Adipocyte (in vitro differentiated cells): ENCODE measurements at regions not wholly inside any gene's neighbourhood (a gene's known extent, or its start where the extent isn't known, plus 50 kb on each side); places are given as distances from the start of the nearest gene placed in this dataset.
A peak's percentile ranks its signal among the peaks of the same experiment; 100 is the strongest.
"Not testable (repeated sequence)": the region's sequence is repeated elsewhere in the genome, so short reads cannot be mapped to it uniquely, and the experiment has no call there.

Experiments
- DNase-seq: peaks from one replicate; pipeline ENCODE4 v3.0.0-alpha.2; 2015; ENCODE audit warnings: low read depth
- H3K27me3 ChIP-seq: replicated peaks from 2 replicates; pipeline ENCODE4 v1.7.0; 2013; ENCODE audit warnings: mild to moderate bottlenecking, low read length, moderate library complexity; ENCODE audit not compliant: control insufficient read depth, insufficient read depth
- H3K36me3 ChIP-seq: 2 replicates; pipeline ENCODE4 v1.7.0; 2013; ENCODE audit warnings: low read length, mild to moderate bottlenecking, moderate library complexity; ENCODE audit not compliant: control insufficient read depth, insufficient read depth, severe bottlenecking
- H3K4me1 ChIP-seq: 2 replicates; pipeline ENCODE4 v1.7.0; 2013; ENCODE audit warnings: mild to moderate bottlenecking, low read length, moderate library complexity; ENCODE audit not compliant: control insufficient read depth, insufficient read depth
- H3K4me3 ChIP-seq: 2 replicates; pipeline ENCODE4 v1.7.0; 2013; ENCODE audit warnings: mild to moderate bottlenecking, low read length, moderate library complexity
- H3K9ac ChIP-seq: 2 replicates; pipeline ENCODE4 v1.7.0; 2013; ENCODE audit warnings: mild to moderate bottlenecking, low read length, moderate library complexity
- H3K9me3 ChIP-seq: 2 replicates; pipeline ENCODE4 v1.7.0; 2013; ENCODE audit warnings: mild to moderate bottlenecking, low read length, moderate library complexity; ENCODE audit not compliant: control insufficient read depth

DNA sequence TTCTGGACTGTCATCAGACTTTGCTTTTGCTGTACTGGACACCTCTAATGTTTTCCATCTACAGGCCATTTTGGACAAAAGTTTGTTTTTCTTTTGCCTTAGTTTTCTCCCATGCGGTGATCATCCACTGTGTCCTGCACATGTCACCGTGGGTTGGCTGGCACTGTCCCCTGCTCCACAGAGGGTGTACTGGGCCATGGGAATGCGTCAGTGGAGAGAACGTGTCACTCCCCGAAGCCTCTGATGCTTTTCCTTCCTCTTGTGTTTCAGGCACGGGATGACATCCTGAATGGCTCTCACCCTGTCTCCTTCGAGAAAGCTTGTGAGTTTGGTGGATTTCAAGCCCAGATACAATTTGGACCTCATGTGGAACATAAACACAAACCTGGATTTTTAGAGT is 385.0 kb upstream of the TPM1 start:
- H3K9ac ChIP-seq, H3K9me3 ChIP-seq, H3K27me3 ChIP-seq, H3K4me3 ChIP-seq, DNase-seq, H3K4me1 ChIP-seq: not testable (repeated sequence)
- peaks cover 82% of the 10 kb centered on the region for H3K36me3 ChIP-seq

DNA sequence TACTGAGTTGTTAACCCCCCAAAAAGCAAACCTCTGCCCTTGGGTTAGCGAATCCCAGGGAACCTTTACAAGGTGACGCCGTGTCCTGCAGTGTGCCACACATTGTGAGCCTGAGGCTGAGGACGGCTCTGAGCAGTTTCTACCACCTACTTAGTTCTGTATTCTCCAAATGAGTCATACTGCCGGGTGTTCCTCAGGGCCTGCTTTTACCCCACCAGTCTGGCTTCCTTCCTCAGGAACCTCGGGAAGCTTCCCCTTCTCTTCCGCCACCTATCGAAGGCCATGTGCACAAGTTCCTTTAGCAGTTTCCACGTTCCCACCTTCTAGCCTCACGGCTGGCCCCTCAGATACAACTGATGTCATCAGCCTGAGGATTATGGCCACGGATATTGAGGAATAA is 384.0 kb upstream of the TPM1 start:
- Histone ChIP-seq H3K36me3 (peaks cover 72% of the 10 kb centered on the region), H3K4me1 (no peaks in the 10 kb centered on the region), H3K4me3 (no peak overlapping the region), H3K9me3 (no peaks in the 10 kb centered on the region), H3K27me3 (no peaks in the 10 kb centered on the region), H3K9ac (no peak overlapping the region)
- no peak for DNase-seq

DNA sequence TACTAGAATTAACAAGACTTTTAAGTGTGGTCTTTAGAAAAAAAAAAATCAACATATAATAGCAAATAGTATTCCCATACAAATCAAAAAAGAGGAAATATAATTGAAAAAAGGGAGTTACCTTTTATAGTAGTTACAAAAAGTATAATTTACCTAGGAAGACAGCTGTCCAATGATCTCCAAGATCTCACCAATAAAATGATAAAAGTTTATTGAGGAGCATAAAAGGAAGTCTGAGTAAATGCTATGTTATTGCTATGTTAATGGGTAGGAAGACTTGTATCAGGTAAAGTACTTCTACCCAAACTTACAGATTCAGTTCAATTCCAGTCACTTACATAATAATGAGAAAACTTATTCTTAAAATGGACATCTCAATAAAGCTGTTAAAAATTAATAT is 379.0 kb upstream of the TPM1 start:
- Histone ChIP-seq H3K27me3 (no peaks in the 10 kb centered on the region), H3K9ac (no peak overlapping the region), H3K36me3 (peaks cover 40% of the 10 kb centered on the region), H3K4me3 (no peak overlapping the region), H3K4me1 (peaks cover 14% of the 10 kb centered on the region), H3K9me3 (no peaks in the 10 kb centered on the region)
- DNase-seq, result no peak

DNA sequence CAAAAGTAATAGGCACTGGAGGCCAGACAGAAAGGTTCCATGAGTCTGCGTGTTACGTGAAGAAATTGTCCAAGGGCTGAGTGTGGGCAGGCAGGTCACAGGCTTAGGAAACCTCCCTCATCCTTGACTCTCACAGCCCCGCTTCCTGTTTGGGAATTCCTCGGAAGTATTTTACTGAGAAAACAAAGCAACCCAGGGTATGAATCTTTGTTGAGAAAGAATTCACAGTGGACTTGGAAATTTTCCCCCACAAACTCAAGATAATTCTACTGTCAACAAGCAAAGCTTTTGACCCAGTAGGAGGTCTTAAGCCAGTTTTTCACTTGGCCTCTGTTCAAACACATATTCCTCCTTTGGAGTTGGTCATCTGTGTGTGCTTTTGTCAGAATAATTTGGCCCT is 377.1 kb upstream of the TPM1 start:
- Histone ChIP-seq H3K27me3 (no peaks in the 10 kb centered on the region), H3K9me3 (peaks cover under 1% of the 10 kb centered on the region), H3K36me3 (peaks cover 38% of the 10 kb centered on the region), H3K9ac (no peak overlapping the region), H3K4me3 (no peak overlapping the region), H3K4me1 (peaks cover 21% of the 10 kb centered on the region)
- no peak for DNase-seq

DNA sequence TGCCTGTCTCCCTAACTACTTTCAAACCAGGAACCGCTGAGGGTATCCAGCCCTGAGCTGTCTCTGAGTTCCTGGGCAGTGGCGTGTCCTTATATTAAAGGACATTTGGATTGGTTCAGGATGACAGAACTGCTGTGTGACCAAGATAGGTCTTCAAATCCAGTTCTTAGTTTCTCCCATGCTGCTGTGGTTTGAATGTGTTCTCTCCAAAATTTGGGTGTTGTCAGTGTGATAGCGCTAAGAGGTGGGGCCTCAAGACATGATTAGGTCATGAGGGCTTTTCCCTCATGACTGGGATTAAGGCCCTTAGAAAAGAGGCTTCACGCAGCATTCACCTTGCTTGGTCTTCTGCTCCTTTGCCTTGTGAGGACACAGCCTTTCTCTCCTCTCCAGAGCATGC is 376.5 kb upstream of the TPM1 start:
- peaks cover 38% of the 10 kb centered on the region for H3K36me3 ChIP-seq
- H3K9ac ChIP-seq, result no peak overlapping the region
- no peak for DNase-seq
- peaks cover 6% of the 10 kb centered on the region for H3K9me3 ChIP-seq
- H3K4me1 ChIP-seq, result peaks cover 21% of the 10 kb centered on the region
- H3K27me3 ChIP-seq, result no peaks in the 10 kb centered on the region
- no peak overlapping the region for H3K4me3 ChIP-seq

DNA sequence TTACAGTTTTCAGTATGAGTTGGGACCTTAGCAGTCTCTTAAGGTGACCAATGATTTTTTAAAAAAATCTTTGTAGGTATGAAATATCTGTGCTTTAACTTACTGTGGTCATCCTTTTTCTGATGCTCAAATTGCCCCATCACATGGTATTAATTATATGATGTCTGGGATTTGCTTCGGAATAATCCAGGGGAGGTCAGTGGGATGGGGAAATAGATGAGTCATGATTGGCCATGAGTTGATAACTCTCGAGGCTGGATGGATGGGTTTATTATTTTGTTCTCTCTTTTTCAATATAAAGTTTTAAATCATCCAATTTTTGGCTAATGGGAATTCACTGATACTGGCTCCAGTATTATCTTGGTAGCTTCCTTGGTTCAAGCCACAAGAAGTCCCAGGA is 370.3 kb upstream of the TPM1 start:
- Histone ChIP-seq H3K4me1 (peaks cover 18% of the 10 kb centered on the region), H3K9ac (no peak overlapping the region), H3K9me3 (peaks cover 6% of the 10 kb centered on the region), H3K36me3 (peaks cover 74% of the 10 kb centered on the region), H3K4me3 (peak overlapping the region; percentile 11), H3K27me3 (no peaks in the 10 kb centered on the region)
- peak; percentile 57 for DNase-seq

DNA sequence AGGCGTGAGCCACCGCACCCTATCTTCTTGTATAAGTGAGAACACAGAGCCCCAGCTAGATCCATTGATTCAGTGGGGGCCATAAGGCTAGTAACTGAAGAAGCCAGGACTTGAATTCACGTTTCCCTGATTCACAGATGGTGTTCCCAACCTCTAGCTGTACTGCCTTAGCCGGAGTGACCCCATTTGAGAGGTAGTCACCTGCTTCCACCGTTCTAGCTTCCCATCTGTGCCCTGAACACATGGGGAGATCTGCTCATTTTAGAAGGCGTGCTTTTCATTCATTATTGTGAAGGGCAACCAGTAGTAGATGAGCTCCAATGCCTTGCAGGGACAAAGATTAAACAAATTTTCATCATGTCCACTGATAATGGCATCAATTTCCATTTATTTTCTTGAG is 365.7 kb upstream of the TPM1 start:
- Histone ChIP-seq H3K27me3 (no peaks in the 10 kb centered on the region), H3K36me3 (peaks cover 85% of the 10 kb centered on the region), H3K4me3 (no peak overlapping the region), H3K4me1 (peaks cover 9% of the 10 kb centered on the region), H3K9ac (no peak overlapping the region), H3K9me3 (no peaks in the 10 kb centered on the region)
- DNase-seq, result no peak

DNA sequence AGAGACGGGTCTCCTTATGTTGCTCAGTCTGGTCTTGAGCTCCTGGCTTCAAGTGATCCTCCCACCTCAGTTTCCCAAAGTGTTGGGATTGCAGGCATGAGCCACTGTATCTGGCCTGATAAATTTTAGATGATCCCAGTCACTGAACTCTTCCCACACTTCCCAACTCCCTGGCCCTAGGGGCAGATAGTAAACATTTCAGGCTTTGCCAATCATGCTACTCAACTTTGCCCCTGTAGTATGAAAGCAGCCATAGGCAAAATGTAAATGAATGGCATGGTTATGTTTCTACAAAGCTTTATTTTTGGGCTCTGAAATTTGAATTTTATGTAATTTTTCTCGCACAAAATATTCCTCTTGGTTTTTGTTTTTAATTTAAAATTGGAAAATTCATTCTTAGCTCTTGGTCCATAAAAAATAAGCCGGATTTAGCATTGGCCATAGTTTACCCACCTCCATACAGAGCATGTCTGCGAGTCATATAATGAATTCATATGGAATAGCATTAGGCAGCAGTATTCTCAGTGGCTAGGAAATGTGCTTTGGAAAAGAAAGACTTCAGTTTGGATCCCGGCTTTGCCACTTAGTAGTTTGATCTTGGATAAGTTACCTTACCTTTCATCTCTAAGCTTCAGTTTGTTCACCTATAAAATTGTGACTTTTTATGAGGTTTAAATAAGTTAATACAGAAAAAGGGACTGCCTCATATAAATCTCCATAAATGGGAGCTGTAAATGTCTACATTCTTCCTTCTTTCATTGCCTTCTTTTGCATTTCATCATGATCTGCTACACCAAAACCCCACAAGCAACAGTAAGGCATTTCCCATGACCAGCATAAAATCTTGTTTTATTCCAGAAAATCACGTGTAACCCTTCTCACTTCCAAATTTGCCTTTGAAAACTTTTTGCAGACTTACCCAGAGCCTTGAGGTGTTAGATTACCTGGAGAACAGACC is 360.3 kb upstream of the TPM1 start:
- H3K36me3 ChIP-seq, result peaks cover 81% of the 10 kb centered on the region
- H3K9ac ChIP-seq, result no peak overlapping the region
- H3K4me1 ChIP-seq, result no peaks in the 10 kb centered on the region
- no peak for DNase-seq
- no peaks in the 10 kb centered on the region for H3K27me3 ChIP-seq
- no peaks in the 10 kb centered on the region for H3K9me3 ChIP-seq
- no peak overlapping the region for H3K4me3 ChIP-seq

DNA sequence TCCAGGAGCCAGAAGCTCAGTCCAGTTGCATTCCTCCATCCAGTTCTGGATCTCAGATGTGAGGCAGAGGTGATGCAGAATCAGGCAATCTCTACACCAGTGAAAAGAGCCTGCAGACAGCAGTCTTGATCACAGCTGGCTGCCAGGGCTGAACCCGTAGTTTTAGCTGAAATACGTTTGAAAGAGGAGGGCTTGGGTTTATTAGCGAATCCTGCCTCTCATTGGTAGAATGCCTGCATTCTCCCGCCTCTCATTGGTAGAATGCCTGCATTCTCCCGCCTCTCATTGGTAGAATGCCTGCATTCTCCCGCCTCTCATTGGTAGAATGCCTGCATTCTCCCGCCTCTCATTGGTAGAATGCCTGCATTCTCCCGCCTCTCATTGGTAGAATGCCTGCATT is 359.4 kb upstream of the TPM1 start:
- H3K36me3 ChIP-seq, result peaks cover 78% of the 10 kb centered on the region
- H3K27me3 ChIP-seq, DNase-seq: not testable (repeated sequence)

DNA sequence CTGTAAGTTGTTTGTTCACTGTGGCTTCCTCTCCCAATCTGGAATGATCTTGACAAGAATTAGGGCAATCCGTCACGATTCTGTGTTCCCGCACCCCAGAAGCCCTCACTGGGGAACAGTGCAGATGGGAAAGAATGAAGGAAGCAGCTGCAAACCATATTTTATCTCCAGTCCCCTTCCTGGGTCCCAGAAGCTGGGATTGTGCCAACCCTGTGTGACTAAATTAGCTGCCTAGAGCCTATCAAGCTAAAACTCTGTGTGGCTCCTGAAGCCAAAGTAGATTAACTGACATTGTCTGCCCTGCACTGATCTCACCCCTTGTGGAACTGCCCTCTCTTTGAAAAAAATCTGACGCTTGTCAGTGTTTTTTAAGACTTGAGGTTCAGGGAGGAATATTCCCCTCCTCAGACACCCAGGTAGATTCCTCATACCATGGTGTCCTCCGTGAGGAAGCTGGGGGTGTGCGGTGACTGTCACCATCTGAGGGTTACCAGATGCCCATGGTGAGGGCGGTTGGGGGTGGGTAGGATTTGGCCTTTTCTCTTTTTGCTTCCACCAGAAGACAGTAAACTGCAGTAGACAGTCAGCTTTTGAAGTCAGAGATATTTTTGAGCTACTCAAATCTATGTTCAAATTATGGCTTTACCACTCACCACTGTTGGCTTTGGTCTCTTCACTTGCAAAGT is 358.3 kb upstream of the TPM1 start:
- Histone ChIP-seq H3K9me3 (no peaks in the 10 kb centered on the region), H3K9ac (no peak overlapping the region), H3K4me3 (no peak overlapping the region), H3K36me3 (peaks cover 68% of the 10 kb centered on the region), H3K4me1 (no peaks in the 10 kb centered on the region), H3K27me3 (no peaks in the 10 kb centered on the region)
- no peak for DNase-seq

More for the DNA sequence above, 359.4 kb upstream of the TPM1 start:
- H3K9ac ChIP-seq, H3K4me1 ChIP-seq, H3K4me3 ChIP-seq, H3K9me3 ChIP-seq: not testable (repeated sequence)

DNA sequence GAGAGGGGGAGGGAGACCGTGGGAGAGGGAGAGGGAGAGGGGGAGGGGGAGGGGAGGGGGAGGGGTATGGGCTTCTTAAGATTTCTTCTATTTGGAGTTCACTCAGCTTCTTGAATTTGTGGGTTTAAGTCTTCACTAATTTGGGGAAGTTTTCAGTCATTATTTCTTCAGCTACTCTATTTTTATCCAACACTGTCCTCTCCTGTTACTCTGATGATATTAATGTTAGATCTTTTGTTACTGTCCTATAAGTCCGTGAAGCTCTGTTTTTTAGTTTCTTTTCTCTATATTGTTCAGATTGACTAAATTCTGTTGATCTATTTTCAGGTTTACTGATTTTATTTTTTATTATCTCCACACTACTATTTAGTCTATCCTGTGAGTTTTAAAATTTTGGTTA is 351.5 kb upstream of the TPM1 start:
- Histone ChIP-seq H3K4me3 (no peak overlapping the region), H3K36me3 (peaks cover 56% of the 10 kb centered on the region), H3K27me3 (no peaks in the 10 kb centered on the region), H3K9me3 (no peaks in the 10 kb centered on the region), H3K9ac (no peak overlapping the region), H3K4me1 (no peaks in the 10 kb centered on the region)
- DNase-seq, result no peak
